MM.1S (cell line): ENCODE measurements at regions not wholly inside any gene's neighbourhood (a gene's known extent, or its start where the extent isn't known, plus 50 kb on each side); places are given as distances from the start of the nearest gene placed in this dataset.
A peak's percentile ranks its signal among the peaks of the same experiment; 100 is the strongest.

Experiments
- DNase-seq: peaks from one replicate; pipeline ENCODE4 v3.0.0-alpha.2; 2015
- H2AFZ ChIP-seq: fragments of 300-600 bp; sonication (generic); 2 replicates; pipeline ENCODE4 v1.6.0; 2016; ENCODE audit warnings: antibody characterized with exemption, low read length
- H3F3A ChIP-seq: fragments of 300-600 bp; sonication (generic); 2 replicates; pipeline ENCODE4 v1.6.1; 2016; ENCODE audit warnings: mild to moderate bottlenecking, antibody characterized with exemption, low read length, moderate library complexity, mixed read lengths; ENCODE audit not compliant: insufficient read depth
- H3K27ac ChIP-seq: fragments of 300-600 bp; sonication (generic); 2 replicates; pipeline ENCODE4 v1.5.1; 2016; ENCODE audit warnings: mild to moderate bottlenecking, low read length
- H3K27me3 ChIP-seq: fragments of 300-600 bp; sonication (generic); replicated peaks from 2 replicates; pipeline ENCODE4 v1.6.0; 2016; ENCODE audit warnings: low read length; ENCODE audit not compliant: insufficient read depth
- H3K36me3 ChIP-seq: fragments of 300-600 bp; sonication (generic); replicated peaks from 2 replicates; pipeline ENCODE4 v1.6.1; 2016; ENCODE audit warnings: mild to moderate bottlenecking, low read length, mixed read lengths; ENCODE audit not compliant: insufficient read depth
- H3K4me1 ChIP-seq: fragments of 300-600 bp; sonication (generic); 2 replicates; pipeline ENCODE4 v1.6.1; 2016; ENCODE audit warnings: low read length, mixed read lengths
- H3K4me2 ChIP-seq: fragments of 300-600 bp; sonication (generic); 2 replicates; pipeline ENCODE4 v1.6.0; 2016; ENCODE audit warnings: low read depth, low read length
- H3K4me3 ChIP-seq: fragments of 300-600 bp; sonication (generic); 2 replicates; pipeline ENCODE4 v1.5.1; 2016; ENCODE audit warnings: low read length, mixed read lengths
- H3K79me2 ChIP-seq: fragments of 300-600 bp; sonication (generic); 2 replicates; pipeline ENCODE4 v1.6.1; 2016; ENCODE audit warnings: mixed run types, low read length, mixed read lengths
- H3K9ac ChIP-seq: fragments of 300-600 bp; sonication (generic); 2 replicates; pipeline ENCODE4 v1.6.1; 2016; ENCODE audit warnings: low read length, mixed read lengths
- H3K9me2 ChIP-seq: fragments of 300-600 bp; sonication (generic); replicated peaks from 2 replicates; pipeline ENCODE4 v1.6.1; 2016; ENCODE audit warnings: mild to moderate bottlenecking, low read length, mixed read lengths; ENCODE audit not compliant: insufficient read depth
- H3K9me3 ChIP-seq: fragments of 300-600 bp; sonication (generic); replicated peaks from 2 replicates; pipeline ENCODE4 v1.6.1; 2016; ENCODE audit warnings: mild to moderate bottlenecking, low read length, mixed read lengths; ENCODE audit not compliant: insufficient read depth
- H4K20me1 ChIP-seq: fragments of 300-600 bp; sonication (generic); 2 replicates; pipeline ENCODE4 v1.6.1; 2016; ENCODE audit warnings: mild to moderate bottlenecking, low read length, moderate library complexity, mixed read lengths; ENCODE audit not compliant: insufficient read depth
- CTCF ChIP-seq: fragments of 300-600 bp; sonication (generic); IDR thresholded peaks from 2 replicates; pipeline ENCODE4 v1.5.1; 2016; ENCODE audit warnings: antibody characterized with exemption, low read length, mixed read lengths
- EZH2 ChIP-seq: fragments of 300-600 bp; sonication (generic); optimal IDR thresholded peaks from 2 replicates; pipeline ENCODE3; 2017; ENCODE audit warnings: low read depth, mild to moderate bottlenecking, antibody characterized with exemption, low read length, mixed read lengths
- EZH2phosphoT487 ChIP-seq: fragments of 300-600 bp; sonication (generic); IDR thresholded peaks from 2 replicates; pipeline ENCODE4 v1.6.1; 2018; ENCODE audit warnings: antibody characterized with exemption, low read length

- Histone ChIP-seq H3K4me1 (no peaks in the 10 kb centered on the region), H3K27ac (no peak overlapping the region), H3K4me3 (no peak overlapping the region), H3K9me3 (no peaks in the 10 kb centered on the region), H3F3A (no peaks in the 10 kb centered on the region), H3K79me2 (no peaks in the 10 kb centered on the region), H4K20me1 (no peaks in the 10 kb centered on the region), H2AFZ (no peak overlapping the region), H3K9ac (no peak overlapping the region), H3K27me3 (no peaks in the 10 kb centered on the region), H3K36me3 (no peaks in the 10 kb centered on the region), H3K4me2 (no peak overlapping the region), H3K9me2 (no peaks in the 10 kb centered on the region)
- TF ChIP-seq EZH2 (no peak), CTCF (no peak), EZH2phosphoT487 (no peak)
- DNase-seq = no peak
These were observed 429.5 kb downstream of the OCA2 start for GRCh38 chr15:27669641-27670040.

GRCh38 chr15:27668471-27669220 lies 430.5 kb downstream of the OCA2 start:
- Histone ChIP-seq H3K4me3 (no peak overlapping the region), H3F3A (no peaks in the 10 kb centered on the region), H3K27me3 (no peaks in the 10 kb centered on the region), H3K27ac (no peak overlapping the region), H4K20me1 (no peaks in the 10 kb centered on the region), H2AFZ (no peak overlapping the region), H3K36me3 (no peaks in the 10 kb centered on the region), H3K4me2 (no peak overlapping the region), H3K9ac (no peak overlapping the region), H3K9me3 (no peaks in the 10 kb centered on the region), H3K4me1 (no peaks in the 10 kb centered on the region), H3K79me2 (no peaks in the 10 kb centered on the region), H3K9me2 (no peaks in the 10 kb centered on the region)
- no peak for TF ChIP-seq EZH2phosphoT487
- no peak for TF ChIP-seq CTCF
- TF ChIP-seq EZH2 = no peak
- DNase-seq = no peak

DNA sequence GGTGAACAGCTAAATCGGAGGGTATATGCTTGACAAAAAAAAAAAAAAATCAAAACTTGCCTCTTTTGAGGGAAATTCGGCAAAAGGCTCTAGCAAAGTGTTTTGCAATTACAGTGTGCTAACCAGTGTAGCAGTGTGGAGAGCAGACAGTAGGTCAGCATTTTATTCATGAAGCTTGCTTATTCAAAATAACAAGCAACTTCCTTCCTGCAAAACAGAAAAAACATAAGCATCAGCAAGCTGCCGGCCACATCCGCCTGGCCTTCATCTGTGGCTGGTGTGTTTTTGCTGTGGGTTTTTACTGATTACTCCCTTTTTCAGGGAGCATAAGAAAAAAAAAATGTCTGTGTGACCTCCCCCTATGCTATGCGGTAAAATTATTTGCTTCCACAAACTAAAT lies 434.1 kb downstream of the OCA2 start:
- peak overlapping the region; percentile 20; the same call in 1 of the 2 replicates for H3K27ac ChIP-seq
- no peaks in the 10 kb centered on the region for H3K9me3 ChIP-seq
- H3K4me2 ChIP-seq = no peak overlapping the region
- no peaks in the 10 kb centered on the region for H3K27me3 ChIP-seq
- H3F3A ChIP-seq = no peaks in the 10 kb centered on the region
- no peaks in the 10 kb centered on the region for H3K79me2 ChIP-seq
- H2AFZ ChIP-seq = no peak overlapping the region
- H3K4me3 ChIP-seq = no peak overlapping the region
- no peak for TF ChIP-seq EZH2phosphoT487
- no peak for TF ChIP-seq EZH2
- no peaks in the 10 kb centered on the region for H3K36me3 ChIP-seq
- no peaks in the 10 kb centered on the region for H4K20me1 ChIP-seq
- peak; percentile 59 for DNase-seq
- no peaks in the 10 kb centered on the region for H3K4me1 ChIP-seq
- no peaks in the 10 kb centered on the region for H3K9me2 ChIP-seq
- H3K9ac ChIP-seq = no peak overlapping the region

DNA sequence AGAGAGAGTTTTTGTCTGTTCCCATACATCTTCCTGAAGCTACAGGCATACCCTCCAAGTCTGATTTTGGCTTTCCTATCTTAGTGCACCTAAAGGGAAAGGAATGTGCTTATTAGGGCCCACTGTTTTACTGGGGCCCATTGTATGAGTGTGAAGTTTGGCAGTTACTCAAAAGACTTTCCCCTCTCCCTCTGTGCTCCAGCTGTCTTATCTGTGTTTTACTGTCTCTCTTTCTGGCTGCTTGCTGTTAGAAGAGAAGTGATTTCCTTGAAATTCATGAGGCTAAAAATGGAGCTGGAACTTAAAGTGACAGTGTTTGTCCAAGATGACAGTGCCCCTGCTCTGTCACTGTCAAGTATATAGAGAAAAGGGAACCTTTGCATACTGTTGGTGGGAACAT lies 436.2 kb downstream of the OCA2 start:
- Histone ChIP-seq H3K9me2 (no peaks in the 10 kb centered on the region), H3K9me3 (no peaks in the 10 kb centered on the region), H3K27ac (no peak overlapping the region), H3F3A (no peaks in the 10 kb centered on the region), H3K9ac (no peak overlapping the region), H3K36me3 (no peaks in the 10 kb centered on the region), H3K79me2 (no peaks in the 10 kb centered on the region), H3K27me3 (no peaks in the 10 kb centered on the region), H3K4me1 (no peaks in the 10 kb centered on the region), H3K4me3 (no peak overlapping the region), H4K20me1 (no peaks in the 10 kb centered on the region), H3K4me2 (no peak overlapping the region), H2AFZ (no peak overlapping the region)
- no peak for DNase-seq
- no peak for TF ChIP-seq EZH2
- TF ChIP-seq EZH2phosphoT487 = no peak
- no peak for TF ChIP-seq CTCF
